Lower lobe of right lung (tissue), 2 donors: ENCODE measurements at regions not wholly inside any gene's neighbourhood (a gene's known extent, or its start where the extent isn't known, plus 50 kb on each side); places are given as distances from the start of the nearest gene placed in this dataset.
"Not testable (repeated sequence)": the region's sequence is repeated elsewhere in the genome, so short reads cannot be mapped to it uniquely, and the experiment has no call there.

Experiments
- ATAC-seq, 2 donors: fragments of 200-7000 bp; cut with Tn5 transposase; one replicate each; pipeline ENCODE4 v1.9.1; 2020 to 2022; ENCODE audit warnings: mild to moderate bottlenecking in 2 of 2, moderate library complexity in 2 of 2
- DNase-seq: peaks from one replicate; pipeline ENCODE4 v3.0.0-alpha.2; 2020
- H3K27ac ChIP-seq: fragments of 200-600 bp; one replicate; pipeline ENCODE4 v1.8.0; 2022
- H3K27me3 ChIP-seq: fragments of 200-600 bp; one replicate; pipeline ENCODE4 v1.8.0; 2022; ENCODE audit warnings: low read depth
- H3K36me3 ChIP-seq: fragments of 200-600 bp; one replicate; pipeline ENCODE4 v1.8.0; 2022; ENCODE audit warnings: mild to moderate bottlenecking
- H3K4me1 ChIP-seq: fragments of 200-600 bp; one replicate; pipeline ENCODE4 v1.8.0; 2022
- H3K4me3 ChIP-seq: fragments of 200-600 bp; one replicate; pipeline ENCODE4 v1.8.0; 2022; ENCODE audit warnings: mild to moderate bottlenecking
- H3K9me3 ChIP-seq: fragments of 200-600 bp; one replicate; pipeline ENCODE4 v1.8.0; 2022
- intact Hi-C: fragments of 100-400 bp; cut with DNase I; formaldehyde crosslinking; loops from one replicate; pipeline ENCODE4 v1.11.0; 2022
- TF ChIP-seq, protein P1 (sequence below): fragments of 200-600 bp; IDR thresholded peaks from one replicate; pipeline ENCODE4 v1.8.0; 2022; ENCODE audit warnings: antibody characterized with exemption, mild to moderate bottlenecking
- donor health status: DM: no; HTN: yes; CAD: no; lungs with severe emphysema.

DNA sequence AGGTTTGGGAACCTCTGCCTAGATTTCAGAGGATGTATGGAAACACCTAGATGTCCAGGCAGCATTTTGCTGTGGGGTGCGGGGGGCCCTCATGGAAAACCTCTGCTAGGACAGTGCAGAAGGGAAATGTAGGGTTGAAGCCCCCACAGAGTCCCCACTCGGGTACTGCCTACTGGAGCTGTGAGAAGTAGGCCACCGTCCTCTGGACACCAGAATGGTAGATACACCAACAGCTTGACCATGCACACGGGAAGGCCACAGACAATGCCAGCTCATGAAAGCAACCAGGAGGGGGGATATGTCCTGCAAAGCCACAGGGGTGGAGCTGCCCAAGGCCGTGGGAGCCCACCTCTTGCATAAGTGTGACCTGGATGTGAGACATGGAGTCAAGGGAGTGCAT, 1336.5 kb downstream of the SPATA31A7 start:
- ATAC-seq, H3K4me1 ChIP-seq, H3K9me3 ChIP-seq, H3K27ac ChIP-seq, H3K36me3 ChIP-seq, H3K4me3 ChIP-seq, DNase-seq, intact Hi-C loops, H3K27me3 ChIP-seq: not testable (repeated sequence)

DNA sequence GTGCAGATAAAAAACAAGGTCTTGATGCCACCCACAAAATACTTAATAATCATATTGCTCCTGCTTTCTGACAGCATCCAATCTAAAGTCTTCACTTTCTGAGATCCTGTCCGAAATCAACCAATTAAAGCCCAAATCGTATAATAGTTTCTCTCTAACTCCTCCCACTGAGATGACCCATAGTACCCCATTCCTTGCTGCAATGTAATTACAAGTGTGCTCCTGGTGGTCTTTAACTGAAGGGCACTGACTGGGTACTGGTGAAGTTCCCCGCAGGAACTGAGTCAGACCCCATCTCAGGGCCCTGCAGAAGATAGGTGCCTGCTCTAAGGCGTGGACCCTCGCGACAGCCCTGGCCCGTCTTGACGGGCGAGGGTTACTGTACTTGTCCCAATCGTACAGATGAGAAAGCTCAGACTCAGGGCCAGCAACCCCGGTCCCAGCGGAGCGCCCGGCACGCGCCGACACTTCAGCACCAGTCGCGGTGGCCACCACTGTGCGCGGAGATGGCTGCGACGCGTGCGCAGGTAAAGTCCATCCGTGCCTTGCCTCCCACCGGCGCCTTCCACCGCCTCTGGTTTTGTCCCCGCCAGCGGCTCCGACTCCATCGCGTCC, 1342.4 kb downstream of the SPATA31A7 start:
- H3K27me3 ChIP-seq, H3K36me3 ChIP-seq, DNase-seq, intact Hi-C loops, H3K4me1 ChIP-seq, ATAC-seq, H3K9me3 ChIP-seq: not testable (repeated sequence)
- Histone ChIP-seq H3K4me3 (peak overlapping the region; percentile 36), H3K27ac (peak overlapping the region; percentile 18)

DNA sequence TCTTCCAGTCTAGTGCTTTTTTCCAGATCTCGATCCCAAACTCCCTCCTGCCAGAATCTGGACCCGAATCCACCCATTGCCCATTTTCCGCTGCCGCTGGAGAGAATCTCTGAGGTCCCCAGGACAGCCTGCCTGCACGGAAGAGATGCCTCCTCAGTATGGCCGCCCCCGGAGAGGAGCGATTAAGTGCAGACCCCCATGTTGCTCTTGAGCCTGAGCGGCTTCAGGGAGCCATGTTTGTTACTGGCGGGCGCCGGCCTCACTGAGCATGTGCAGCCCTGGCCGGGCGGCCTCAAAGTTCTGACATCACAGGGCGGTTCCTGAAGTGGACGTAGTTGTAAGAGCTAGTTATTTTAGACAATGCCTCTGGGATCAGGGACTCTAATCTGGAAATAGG, 1342.9 kb downstream of the SPATA31A7 start:
- H3K36me3 ChIP-seq, intact Hi-C loops, ATAC-seq, H3K27me3 ChIP-seq, H3K9me3 ChIP-seq, H3K4me1 ChIP-seq: not testable (repeated sequence)
- Histone ChIP-seq H3K4me3 (peak overlapping the region; percentile 36), H3K27ac (peak overlapping the region; percentile 18)
- DNase-seq: peak; percentile 49

DNA sequence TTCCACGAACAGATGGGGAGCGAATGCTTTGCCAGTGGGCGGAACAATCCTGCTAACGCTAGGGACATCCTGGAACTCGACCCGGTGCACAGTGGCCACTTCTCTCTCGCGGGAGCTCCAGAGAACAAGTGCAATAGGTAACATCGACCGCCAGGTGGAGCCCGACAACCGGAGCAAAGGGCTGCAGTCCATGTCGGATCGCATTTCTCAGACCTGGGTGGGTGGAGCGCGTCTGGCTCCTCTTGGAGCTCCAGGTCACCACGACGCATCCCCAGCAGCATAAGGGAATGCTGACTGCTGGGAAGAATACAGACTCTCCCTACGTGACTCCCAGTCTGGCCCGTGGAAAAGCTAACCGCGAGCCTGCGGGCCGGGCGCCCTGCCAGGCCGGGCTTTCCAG, 1360.7 kb downstream of the SPATA31A7 start:
- TF ChIP-seq, protein P1, sequence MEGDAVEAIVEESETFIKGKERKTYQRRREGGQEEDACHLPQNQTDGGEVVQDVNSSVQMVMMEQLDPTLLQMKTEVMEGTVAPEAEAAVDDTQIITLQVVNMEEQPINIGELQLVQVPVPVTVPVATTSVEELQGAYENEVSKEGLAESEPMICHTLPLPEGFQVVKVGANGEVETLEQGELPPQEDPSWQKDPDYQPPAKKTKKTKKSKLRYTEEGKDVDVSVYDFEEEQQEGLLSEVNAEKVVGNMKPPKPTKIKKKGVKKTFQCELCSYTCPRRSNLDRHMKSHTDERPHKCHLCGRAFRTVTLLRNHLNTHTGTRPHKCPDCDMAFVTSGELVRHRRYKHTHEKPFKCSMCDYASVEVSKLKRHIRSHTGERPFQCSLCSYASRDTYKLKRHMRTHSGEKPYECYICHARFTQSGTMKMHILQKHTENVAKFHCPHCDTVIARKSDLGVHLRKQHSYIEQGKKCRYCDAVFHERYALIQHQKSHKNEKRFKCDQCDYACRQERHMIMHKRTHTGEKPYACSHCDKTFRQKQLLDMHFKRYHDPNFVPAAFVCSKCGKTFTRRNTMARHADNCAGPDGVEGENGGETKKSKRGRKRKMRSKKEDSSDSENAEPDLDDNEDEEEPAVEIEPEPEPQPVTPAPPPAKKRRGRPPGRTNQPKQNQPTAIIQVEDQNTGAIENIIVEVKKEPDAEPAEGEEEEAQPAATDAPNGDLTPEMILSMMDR: peak; percentile 26
- DNase-seq, H3K27me3 ChIP-seq, H3K4me1 ChIP-seq, H3K27ac ChIP-seq, H3K4me3 ChIP-seq, H3K9me3 ChIP-seq, H3K36me3 ChIP-seq, intact Hi-C loops: not testable (repeated sequence)
- ATAC-seq: peak; percentile 73 to 81

DNA sequence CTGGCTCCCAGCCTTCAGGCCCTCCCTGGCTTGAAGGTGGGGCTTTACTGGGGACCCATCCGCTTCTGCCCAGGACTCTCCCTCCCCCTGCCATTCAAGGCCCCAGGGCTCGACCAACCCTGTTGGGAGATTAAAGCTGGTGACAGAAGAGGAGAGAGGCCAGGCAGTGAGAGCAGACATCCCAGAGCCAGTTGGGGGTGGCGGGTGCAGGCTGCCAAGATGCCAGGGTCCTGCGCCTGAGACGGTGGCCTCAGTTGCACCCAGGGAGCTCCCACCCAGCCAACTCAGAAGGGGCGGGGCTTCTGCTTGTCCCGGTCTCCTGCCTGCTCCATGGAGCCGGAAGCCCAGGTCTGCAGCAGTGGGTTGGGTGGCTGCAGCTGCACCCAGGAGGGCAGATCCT, 1370.8 kb downstream of the SPATA31A7 start:
- ATAC-seq, intact Hi-C loops: not testable (repeated sequence)

DNA sequence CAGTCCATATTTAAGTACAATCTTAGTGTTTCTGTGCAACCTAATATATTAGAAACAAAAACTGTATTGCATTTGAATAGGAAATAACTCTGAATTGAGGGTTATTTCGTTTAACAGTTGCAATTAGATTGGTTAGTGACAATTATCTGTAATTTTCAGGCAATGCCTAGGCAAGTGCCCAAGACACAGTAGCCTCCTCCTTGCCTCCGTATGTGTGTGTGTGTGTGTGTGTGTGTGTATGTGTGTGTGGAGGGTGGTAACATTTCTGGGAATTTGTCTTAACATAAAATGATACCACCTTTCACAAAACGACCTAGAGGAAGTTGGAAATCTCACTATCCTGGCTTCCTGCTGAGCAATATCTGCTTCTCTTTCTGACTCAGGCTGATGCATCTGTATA, 1375.3 kb downstream of the SPATA31A7 start:
- H3K4me3 ChIP-seq, ATAC-seq, DNase-seq, H3K27me3 ChIP-seq, H3K36me3 ChIP-seq, H3K27ac ChIP-seq, H3K4me1 ChIP-seq, H3K9me3 ChIP-seq, intact Hi-C loops: not testable (repeated sequence)

More for the DNA sequence above, 1370.8 kb downstream of the SPATA31A7 start:
- DNase-seq: peak; percentile 7
- H3K27ac ChIP-seq, H3K4me3 ChIP-seq, H3K9me3 ChIP-seq, H3K36me3 ChIP-seq, H3K4me1 ChIP-seq, H3K27me3 ChIP-seq: not testable (repeated sequence)

DNA sequence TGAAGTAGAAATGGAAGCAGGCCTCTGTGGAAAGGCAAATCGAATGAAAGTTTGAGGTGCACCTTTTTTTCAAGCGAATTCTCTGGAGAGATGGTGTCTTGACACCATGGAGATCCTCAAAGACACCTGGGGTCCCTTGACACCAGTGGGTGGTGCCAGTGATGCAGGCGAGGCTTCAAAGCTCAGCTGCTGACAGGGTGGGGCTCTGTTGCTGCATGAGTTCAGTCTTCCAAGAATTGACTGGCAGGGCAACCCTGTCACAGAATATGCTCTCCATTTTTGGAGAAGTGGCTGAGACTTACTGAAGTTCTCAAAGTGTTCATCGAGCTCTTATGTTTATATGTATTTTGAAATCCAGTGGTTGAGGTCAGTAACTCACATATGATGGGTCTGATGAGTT, 1376.6 kb downstream of the SPATA31A7 start:
- H3K36me3 ChIP-seq, H3K9me3 ChIP-seq, H3K27ac ChIP-seq, H3K4me3 ChIP-seq, intact Hi-C loops, DNase-seq, H3K27me3 ChIP-seq, ATAC-seq, H3K4me1 ChIP-seq: not testable (repeated sequence)

DNA sequence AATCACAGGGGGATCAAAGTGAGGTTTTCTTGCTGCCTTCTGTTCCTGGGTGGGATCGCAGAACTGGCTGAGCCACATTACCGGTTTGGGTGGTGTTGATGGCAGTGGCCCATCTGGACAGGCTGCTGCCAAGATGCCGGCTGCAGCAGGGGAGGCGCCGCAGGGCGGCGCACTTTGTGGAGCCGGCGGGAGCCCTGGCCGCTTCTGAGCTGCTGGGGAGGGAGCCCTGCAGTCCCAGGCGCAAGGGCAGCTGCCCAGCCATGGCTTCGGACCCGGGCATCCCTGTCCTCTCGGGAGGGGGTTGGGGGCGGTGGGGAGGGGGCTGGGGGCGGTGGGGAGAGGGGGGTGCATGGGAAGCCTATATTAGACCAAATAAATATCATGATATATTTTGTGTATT, 1407.3 kb downstream of the SPATA31A7 start:
- H3K36me3 ChIP-seq, H3K9me3 ChIP-seq, H3K27me3 ChIP-seq, H3K4me3 ChIP-seq, ATAC-seq, H3K4me1 ChIP-seq, intact Hi-C loops, DNase-seq, H3K27ac ChIP-seq: not testable (repeated sequence)
